Esophagus muscularis mucosa (tissue), 4 donors: ENCODE measurements at regions not wholly inside any gene's neighbourhood (a gene's known extent, or its start where the extent isn't known, plus 50 kb on each side); places are given as distances from the start of the nearest gene placed in this dataset.
"Not testable (repeated sequence)": the region's sequence is repeated elsewhere in the genome, so short reads cannot be mapped to it uniquely, and the experiment has no call there.

ENCODE experiments used
- DNase-seq: peaks from one replicate; pipeline ENCODE4 v3.0.0-alpha.2; 2017; ENCODE audit errors: extremely low spot score
- H3K27ac ChIP-seq, 4 donors: fragments of 200-600 bp; sonication (generic); replicated peaks in 1 of 4; 1 replicate in 3 of 4; 2 replicates in 1 of 4; pipeline ENCODE4 v1.5.1; 2016 to 2019; ENCODE audit warnings: mild to moderate bottlenecking in 1 of 4
- H3K27me3 ChIP-seq, 4 donors: fragments of 200-600 bp; sonication (generic); one replicate each; pipeline versions ENCODE4 v1.5.1 to v1.6.0; 2016 to 2019
- H3K36me3 ChIP-seq, 4 donors: fragments of 200-600 bp; sonication (generic); one replicate each; pipeline ENCODE4 v1.5.1; 2016 to 2019
- H3K4me1 ChIP-seq, 4 donors: fragments of 200-600 bp; sonication (generic); one replicate each; pipeline ENCODE4 v1.5.1; 2016 to 2019
- H3K4me3 ChIP-seq, 4 donors: fragments of 200-600 bp; sonication (generic); 1 replicate in 2 of 4; 2 replicates in 2 of 4; pipeline ENCODE4 v1.5.1; 2016 to 2019; ENCODE audit warnings: mild to moderate bottlenecking in 4 of 4, moderate library complexity in 1 of 4
- H3K9me3 ChIP-seq, 4 donors: fragments of 200-600 bp; sonication (generic); 1 replicate in 3 of 4; 2 replicates in 1 of 4; pipeline ENCODE4 v1.5.1; 2016 to 2019
- CTCF ChIP-seq, 3 experiments: fragments of 200-600 bp in 2 of 3; fragments of 450-650 bp in 1 of 3; sonication (generic) in 2 of 3; IDR thresholded peaks; one replicate each; pipeline ENCODE4 v1.5.1; 2017 to 2019; ENCODE audit warnings: antibody characterized with exemption in 3 of 3, mild to moderate bottlenecking in 2 of 3, moderate library complexity in 1 of 3
- EP300 ChIP-seq: sonication (generic); formaldehyde crosslinking; IDR thresholded peaks from one replicate; pipeline ENCODE4 v1.6.1; 2017; ENCODE audit warnings: antibody characterized with exemption
- POLR2A ChIP-seq: fragments of 450-650 bp; IDR thresholded peaks from one replicate; pipeline ENCODE4 v1.6.1; 2017; ENCODE audit warnings: antibody characterized with exemption, moderate library complexity, mild to moderate bottlenecking, low read depth
- POLR2AphosphoS5 ChIP-seq, 2 donors: sonication (generic); formaldehyde crosslinking; IDR thresholded peaks; one replicate each; pipeline ENCODE4 v1.6.1; 2017; ENCODE audit warnings: antibody characterized with exemption in 2 of 2
- WGBS: methylation state at CpG from one replicate; pipeline ENCODE4 v1.1.5; 2018; 5-methylcytosine and 5-hydroxymethylcytosine counted together
- intact Hi-C: fragments of 100-400 bp; cut with DNase I; formaldehyde crosslinking; loops from one replicate; pipeline ENCODE4 v1.15.1; 2023

DNA sequence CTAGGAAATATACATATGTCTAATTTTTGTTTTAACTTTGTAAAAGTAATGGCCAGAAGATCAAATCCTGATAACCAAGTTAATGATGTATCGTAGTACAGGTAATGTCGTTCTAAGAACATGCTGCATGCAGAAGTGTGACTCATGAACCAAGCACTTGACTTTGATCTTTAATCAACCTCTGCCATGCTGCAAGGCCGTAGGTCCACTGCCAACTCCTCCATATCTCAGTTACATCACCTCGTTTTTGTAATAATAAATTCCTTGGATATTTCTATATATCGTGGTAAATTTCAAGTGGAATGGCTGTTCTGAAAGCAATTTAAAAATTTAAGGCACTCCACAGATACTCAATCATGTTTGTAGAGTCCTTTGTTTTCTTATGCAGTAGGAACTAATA is 771.7 kb downstream of the EPHA7 start:
- H3K4me1 ChIP-seq = no peaks in the 10 kb centered on the region
- WGBS = 86% methylated on average over 5 of the region's 5 CpGs
- TF ChIP-seq POLR2A (no peak), CTCF (IDR thresholded peaks at IDR 0.05) (no peak)
- H3K9me3 ChIP-seq = peaks cover 0 to 6% (median 4%) of the 10 kb centered on the region in 4 donors
- H3K36me3 ChIP-seq = no peaks in the 10 kb centered on the region
- no peak for DNase-seq
- H3K4me3 ChIP-seq = no peak overlapping the region
- intact Hi-C loops = no loop called here
- no peaks in the 10 kb centered on the region for H3K27me3 ChIP-seq
- H3K27ac ChIP-seq = no peak overlapping the region

DNA sequence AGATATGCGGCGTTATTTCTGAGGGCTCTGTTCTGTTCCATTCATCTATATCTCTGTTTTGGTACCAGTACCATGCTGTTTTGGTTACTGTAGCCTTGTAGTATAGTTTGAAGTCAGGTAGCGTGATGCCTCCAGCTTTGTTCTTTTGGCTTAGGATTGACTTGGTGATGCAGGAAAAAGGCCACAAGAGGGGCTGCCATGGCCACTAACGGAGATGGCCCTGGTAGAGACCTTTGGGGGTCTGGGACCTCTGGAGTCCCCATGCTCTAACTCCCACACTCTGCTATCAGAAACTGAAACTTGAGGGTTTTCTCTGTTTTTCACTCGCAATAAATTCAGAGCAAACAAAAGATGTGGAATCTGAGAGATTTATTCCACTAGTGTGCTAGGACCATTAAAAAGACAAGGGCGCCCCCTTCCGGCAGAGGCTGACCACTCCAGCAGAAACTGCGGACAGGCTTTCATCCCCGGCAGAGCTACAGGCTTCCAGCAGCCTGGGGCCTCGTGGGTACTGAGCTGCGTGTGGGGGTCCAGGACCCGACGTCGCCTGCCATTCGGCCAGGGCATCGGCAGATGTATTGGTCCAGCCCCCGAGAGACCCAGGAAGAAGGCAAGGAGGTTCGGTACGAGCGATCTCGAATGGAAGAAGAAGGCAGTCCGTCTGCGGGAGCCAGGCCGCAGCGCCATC is 775.1 kb downstream of the EPHA7 start:
- DNase-seq, H3K4me1 ChIP-seq, H3K27me3 ChIP-seq, intact Hi-C loops, H3K27ac ChIP-seq, H3K36me3 ChIP-seq, H3K9me3 ChIP-seq, H3K4me3 ChIP-seq: not testable (repeated sequence)
- TF ChIP-seq CTCF (IDR thresholded peaks at IDR 0.05) = peak in 1 of 3 experiments; percentile 32
- WGBS = 76% methylated on average over 23 of the region's 25 CpGs

- WGBS = 85% methylated on average over 3 of the region's 3 CpGs
- no peaks in the 10 kb centered on the region for H3K9me3 ChIP-seq
- intact Hi-C loops = no loop called here
- no peak overlapping the region for H3K27ac ChIP-seq
- no peaks in the 10 kb centered on the region for H3K36me3 ChIP-seq
- H3K4me3 ChIP-seq = no peak overlapping the region
- TF ChIP-seq EP300 (no peak), POLR2AphosphoS5 (IDR thresholded peaks at IDR 0.05) (no peak), CTCF (IDR thresholded peaks at IDR 0.05) (no peak), POLR2A (no peak)
- DNase-seq = no peak
- H3K4me1 ChIP-seq = no peaks in the 10 kb centered on the region
- H3K27me3 ChIP-seq = no peaks in the 10 kb centered on the region
Observed at GRCh38 chr6:92635553-92636153, 783.7 kb downstream of the EPHA7 start.

DNA sequence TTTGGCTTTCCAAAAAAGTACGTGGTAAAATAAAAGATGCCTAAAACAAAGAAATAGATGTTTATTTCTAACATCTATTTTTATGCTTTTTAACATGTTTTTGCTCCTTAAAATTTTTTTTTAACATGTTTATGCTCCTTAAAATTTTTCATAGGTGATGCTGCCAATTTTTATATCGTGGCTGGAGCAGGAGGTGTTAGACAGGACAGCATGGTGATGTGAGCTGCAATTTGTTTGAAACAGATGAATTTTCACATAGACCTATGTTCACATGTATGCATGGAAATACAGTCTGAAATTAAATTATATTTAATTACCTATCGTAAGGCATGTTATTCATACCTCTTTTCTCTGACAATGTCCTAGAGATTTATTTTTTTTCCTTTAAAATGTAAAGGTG is 784.8 kb downstream of the EPHA7 start:
- WGBS = 55% methylated on average over 3 of the region's 3 CpGs
- TF ChIP-seq POLR2AphosphoS5 (IDR thresholded peaks at IDR 0.05) = no peak
- no peak for TF ChIP-seq POLR2A
- TF ChIP-seq EP300 = no peak
- TF ChIP-seq CTCF (IDR thresholded peaks at IDR 0.05) = no peak
- Histone ChIP-seq H3K9me3 (no peaks in the 10 kb centered on the region), H3K4me3 (no peak overlapping the region), H3K27me3 (no peaks in the 10 kb centered on the region), H3K4me1 (no peaks in the 10 kb centered on the region), H3K36me3 (no peaks in the 10 kb centered on the region), H3K27ac (no peak overlapping the region)
- no peak for DNase-seq
- intact Hi-C loops = no loop called here

DNA sequence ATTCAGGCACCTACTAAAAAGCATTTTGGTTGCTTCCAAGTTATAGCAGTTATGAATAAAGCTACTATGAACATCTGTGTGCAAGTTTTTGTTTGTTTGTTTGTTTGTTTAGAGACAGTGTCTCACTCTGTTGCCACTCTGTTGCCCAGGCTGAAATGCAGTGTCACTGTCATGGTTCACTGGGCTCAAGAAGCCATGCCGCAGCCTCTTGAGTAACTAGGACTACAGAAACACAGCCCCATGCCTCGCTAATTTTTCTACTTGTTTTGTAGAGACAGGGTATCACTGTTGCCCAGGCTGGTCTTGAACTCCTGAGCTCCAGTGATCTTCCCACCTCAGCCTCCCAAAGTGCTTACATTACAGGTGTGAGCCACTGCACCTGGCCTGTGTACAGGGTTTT is 795.9 kb downstream of the EPHA7 start:
- 100% methylated on average over 2 of the region's 2 CpGs for WGBS
- TF ChIP-seq POLR2AphosphoS5 (IDR thresholded peaks at IDR 0.05) = no peak
- TF ChIP-seq CTCF (IDR thresholded peaks at IDR 0.05) = no peak
- TF ChIP-seq EP300 = no peak
- TF ChIP-seq POLR2A = no peak
- Histone ChIP-seq H3K4me1 (no peaks in the 10 kb centered on the region), H3K9me3 (no peaks in the 10 kb centered on the region), H3K4me3 (no peak overlapping the region), H3K27ac (no peak overlapping the region), H3K27me3 (no peaks in the 10 kb centered on the region), H3K36me3 (no peaks in the 10 kb centered on the region)
- no peak for DNase-seq
- intact Hi-C loops = no loop called here
